Stimulated activated naive CD8-positive, alpha-beta T cell treated with anti-CD3 and anti-CD28 coated beads, Interleukin-15, amount 100 ng/mL, for 72 hours (primary cell): ENCODE measurements at regions not wholly inside any gene's neighbourhood (a gene's known extent, or its start where the extent isn't known, plus 50 kb on each side); places are given as distances from the start of the nearest gene placed in this dataset.
"Not testable (repeated sequence)": the region's sequence is repeated elsewhere in the genome, so short reads cannot be mapped to it uniquely, and the experiment has no call there.

Source experiments
- ATAC-seq: fragments of 150-1000 bp; cut with Tn5 transposase; 2 replicates; pipeline ENCODE4 v1.10.0; 2021; ENCODE audit warnings: mild to moderate bottlenecking, moderate library complexity
- DNase-seq, 2 donors: peaks; one replicate each; pipeline ENCODE4 v3.0.0; 2021 to 2022
- H3K27ac Mint-ChIP-seq, 2 donors: one replicate each; pipeline ENCODE4 v1.8.0; 2022; ENCODE audit warnings: mild to moderate bottlenecking in 2 of 2, mixed read lengths in 2 of 2, moderate library complexity in 2 of 2
- H3K27me3 Mint-ChIP-seq: one replicate; pipeline ENCODE4 v1.8.0; 2022; ENCODE audit warnings: mixed read lengths
- H3K4me1 Mint-ChIP-seq: one replicate; pipeline ENCODE4 v1.8.0; 2022; ENCODE audit warnings: mild to moderate bottlenecking, mixed read lengths
- H3K4me3 Mint-ChIP-seq, 2 donors: one replicate each; pipeline ENCODE4 v1.8.0; 2022; ENCODE audit warnings: mild to moderate bottlenecking in 2 of 2, mixed read lengths in 2 of 2, moderate library complexity in 1 of 2
- H3K9me3 Mint-ChIP-seq, 2 donors: one replicate each; pipeline ENCODE4 v1.8.0; 2022; ENCODE audit warnings: mixed read lengths in 2 of 2

DNA sequence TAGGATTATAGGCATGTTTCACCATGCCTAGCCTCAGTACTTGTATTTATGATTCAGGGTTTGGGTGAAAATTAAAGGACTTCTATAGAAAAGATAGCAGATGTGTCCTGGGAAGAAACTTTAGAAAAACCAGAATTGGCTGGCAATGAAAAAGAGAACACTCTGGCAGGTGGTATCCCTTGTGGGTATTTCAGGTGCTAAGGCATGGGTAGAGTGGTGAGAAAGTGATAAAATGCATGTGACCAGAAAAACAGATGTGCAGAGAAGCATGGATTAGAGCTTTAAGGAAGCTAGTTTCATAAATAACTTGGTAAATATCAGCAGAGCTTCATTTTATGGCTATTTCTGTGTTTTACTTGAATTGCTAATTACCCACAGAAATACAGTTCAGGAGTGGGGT lies 622.2 kb downstream of the DOK5 start:
- DNase-seq (no peak), ATAC-seq (no peak)
- Mint-ChIP-seq H3K4me1 (no peaks in the 10 kb centered on the region), H3K9me3 (peaks cover 11 to 14% of the 10 kb centered on the region in 2 donors), H3K4me3 (no peak overlapping the region), H3K27me3 (no peaks in the 10 kb centered on the region), H3K27ac (no peak overlapping the region)

DNA sequence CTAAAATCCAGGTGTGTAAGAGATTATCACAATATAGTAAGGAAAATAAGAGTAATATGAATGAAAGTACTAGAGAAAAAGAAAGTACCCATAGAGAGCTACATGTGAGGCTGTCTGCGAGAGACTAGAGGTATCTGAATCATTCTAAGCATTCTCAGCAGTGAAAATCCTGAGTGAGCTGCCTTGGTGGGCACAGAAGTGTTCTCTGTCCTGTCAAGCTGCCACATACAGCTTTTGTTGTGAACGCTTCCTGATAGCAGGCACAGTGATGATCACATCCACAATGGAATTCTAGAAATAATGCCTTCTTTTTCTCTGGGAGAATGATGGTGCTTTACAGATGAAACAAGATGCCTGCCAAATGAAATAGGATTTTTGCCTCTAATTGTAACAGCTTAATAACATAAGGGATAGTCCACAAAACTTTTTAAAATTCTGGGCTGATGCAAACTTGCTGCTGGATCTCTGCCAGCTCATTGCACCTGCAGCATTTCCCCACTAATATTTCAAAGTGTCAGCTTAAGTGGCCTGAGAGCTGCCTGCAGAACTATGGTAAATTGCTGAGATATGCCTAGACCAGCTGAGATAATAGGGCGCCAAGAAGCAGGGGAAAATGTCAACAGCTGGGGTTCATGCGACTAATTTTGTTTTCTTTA lies 620.5 kb downstream of the DOK5 start:
- no peak overlapping the region for H3K27ac Mint-ChIP-seq
- H3K4me3 Mint-ChIP-seq, result no peak overlapping the region
- H3K9me3 Mint-ChIP-seq, result peaks cover 11 to 14% of the 10 kb centered on the region in 2 donors
- DNase-seq (no peak), ATAC-seq (no peak)
- H3K4me1 Mint-ChIP-seq, result no peaks in the 10 kb centered on the region
- H3K27me3 Mint-ChIP-seq, result no peaks in the 10 kb centered on the region

DNA sequence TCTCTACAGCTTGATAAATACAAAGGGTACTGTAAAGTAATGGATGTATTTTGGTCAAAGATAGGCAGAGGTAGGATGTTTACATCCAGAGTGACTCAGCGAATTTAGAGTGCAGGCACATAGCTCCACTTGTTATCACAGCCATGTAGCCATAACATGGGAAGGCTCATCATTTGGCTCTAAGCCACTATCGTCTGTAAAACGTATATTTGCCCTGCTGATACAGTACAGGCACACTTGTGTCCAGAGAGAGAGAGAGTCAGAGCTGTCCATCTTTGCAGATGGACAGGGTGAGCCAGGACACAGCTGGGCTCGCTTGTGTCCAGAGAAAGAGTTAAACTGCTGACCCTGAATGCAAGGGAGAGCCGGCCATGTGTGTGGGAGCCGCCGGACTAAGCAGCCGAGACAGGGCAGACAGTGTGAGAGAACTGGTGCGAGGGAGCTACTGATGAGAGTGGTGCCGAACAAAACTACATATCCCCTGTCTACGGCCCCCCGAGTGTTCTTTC lies 619.0 kb downstream of the DOK5 start:
- Mint-ChIP-seq H3K27me3 (no peaks in the 10 kb centered on the region), H3K4me1 (no peaks in the 10 kb centered on the region), H3K27ac (no peak overlapping the region), H3K4me3 (no peak overlapping the region), H3K9me3 (peaks cover 14 to 16% of the 10 kb centered on the region in 2 donors)
- no peak for ATAC-seq
- DNase-seq, result no peak

DNA sequence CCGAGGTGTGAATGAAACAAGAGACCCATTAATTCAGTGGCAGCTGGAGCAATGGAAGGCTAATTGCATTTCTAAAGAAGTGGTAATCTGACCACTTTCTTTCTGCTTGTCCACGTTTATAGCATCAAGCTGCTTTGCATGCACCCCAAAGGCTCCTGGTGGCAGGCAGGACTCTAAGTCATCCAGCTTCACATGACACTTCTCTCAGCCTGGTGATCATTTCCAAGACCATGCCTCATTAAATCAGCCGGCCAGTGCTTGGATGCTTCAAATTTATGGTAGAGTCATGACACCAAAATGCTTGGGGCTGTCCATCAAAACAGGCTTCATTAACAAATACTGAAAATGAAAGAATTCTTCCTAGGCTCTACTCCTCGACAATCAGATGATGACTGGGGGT lies 614.9 kb downstream of the DOK5 start:
- DNase-seq, result no peak
- no peak overlapping the region for H3K27ac Mint-ChIP-seq

DNA sequence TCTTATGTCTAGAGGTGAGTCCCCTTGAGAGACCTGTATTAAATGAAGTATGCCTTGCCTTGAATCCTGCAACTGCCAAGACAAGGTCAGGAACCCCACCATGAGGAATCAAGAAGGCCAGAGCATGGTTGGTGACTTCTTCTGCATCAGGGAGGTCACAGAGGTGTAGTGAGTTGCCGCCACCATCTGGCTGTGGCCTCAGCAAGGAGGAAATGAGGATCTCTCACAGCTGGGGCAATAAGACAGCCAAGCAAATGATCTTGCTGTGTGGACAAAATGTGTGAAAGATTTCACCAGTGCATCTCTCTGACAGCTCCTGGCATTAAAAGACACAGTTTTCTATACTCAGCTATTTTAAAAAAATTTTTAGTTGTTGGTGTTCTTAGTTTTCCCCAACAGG lies 611.0 kb downstream of the DOK5 start:
- H3K9me3 Mint-ChIP-seq, result peaks cover 8 to 14% of the 10 kb centered on the region in 2 donors
- H3K4me3 Mint-ChIP-seq, result no peak overlapping the region
- H3K27ac Mint-ChIP-seq, result no peak overlapping the region
- H3K27me3 Mint-ChIP-seq, result no peaks in the 10 kb centered on the region
- DNase-seq (no peak), ATAC-seq (no peak)
- H3K4me1 Mint-ChIP-seq, result no peaks in the 10 kb centered on the region

More for the DNA sequence above, 614.9 kb downstream of the DOK5 start:
- peaks cover 20 to 22% of the 10 kb centered on the region in 2 donors for H3K9me3 Mint-ChIP-seq
- H3K4me3 Mint-ChIP-seq, result no peak overlapping the region
- ATAC-seq, result no peak
- no peaks in the 10 kb centered on the region for H3K4me1 Mint-ChIP-seq
- no peaks in the 10 kb centered on the region for H3K27me3 Mint-ChIP-seq

DNA sequence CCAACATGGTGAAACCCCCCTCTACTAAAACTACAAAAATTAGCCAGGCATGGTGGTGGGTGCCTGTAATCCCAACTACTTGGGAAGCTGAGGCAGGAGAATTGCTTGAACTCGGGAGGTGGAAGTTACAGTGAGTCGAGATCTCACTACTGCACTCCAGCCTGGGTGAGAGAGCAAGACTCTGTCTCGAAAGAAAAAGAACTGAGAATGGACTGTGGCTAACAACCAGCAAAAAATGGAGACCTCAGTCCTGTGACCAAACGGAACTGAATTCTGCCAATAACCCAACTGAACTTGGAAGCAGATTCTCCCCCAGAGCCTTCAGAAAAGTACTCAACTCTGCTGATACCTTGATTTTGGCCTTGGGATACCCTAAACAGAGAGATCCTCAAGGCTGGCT lies 604.5 kb downstream of the DOK5 start:
- no peak overlapping the region for H3K27ac Mint-ChIP-seq
- H3K4me3 Mint-ChIP-seq, result no peak overlapping the region
- no peaks in the 10 kb centered on the region for H3K27me3 Mint-ChIP-seq
- H3K9me3 Mint-ChIP-seq, result peaks cover 8 to 24% of the 10 kb centered on the region in 2 donors
- no peaks in the 10 kb centered on the region for H3K4me1 Mint-ChIP-seq
- ATAC-seq (no peak), DNase-seq (no peak)

DNA sequence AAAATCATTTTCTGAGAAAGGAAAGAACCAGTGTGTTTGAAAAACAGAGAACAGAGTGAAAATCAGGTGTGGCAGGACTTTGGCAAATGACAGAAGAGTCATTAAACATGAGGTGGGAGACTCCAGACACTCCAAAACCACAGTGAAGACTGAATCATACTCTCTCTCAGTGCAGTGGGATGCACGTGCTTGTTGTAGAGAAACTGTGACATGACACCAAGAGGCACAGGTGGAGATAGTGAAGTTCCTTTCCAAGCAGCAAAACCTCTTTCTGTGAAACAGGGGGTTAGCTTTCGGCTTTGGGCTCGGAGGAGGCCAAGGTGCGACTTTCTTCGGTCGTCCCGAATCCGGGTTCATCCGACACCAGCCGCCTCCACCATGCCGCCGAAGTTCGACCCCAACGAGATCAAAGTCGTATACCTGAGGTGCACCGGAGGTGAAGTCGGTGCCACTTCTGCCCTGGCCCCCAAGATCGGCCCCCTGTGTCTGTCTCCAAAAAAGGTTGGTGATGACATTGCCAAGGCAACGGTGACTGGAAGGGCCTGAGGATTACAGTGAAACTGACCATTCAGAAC lies 599.0 kb downstream of the DOK5 start:
- not testable (repeated sequence) for H3K4me1 Mint-ChIP-seq, ATAC-seq, DNase-seq, H3K27me3 Mint-ChIP-seq, H3K27ac Mint-ChIP-seq, H3K4me3 Mint-ChIP-seq
- peaks cover 13 to 25% of the 10 kb centered on the region in 2 donors for H3K9me3 Mint-ChIP-seq

DNA sequence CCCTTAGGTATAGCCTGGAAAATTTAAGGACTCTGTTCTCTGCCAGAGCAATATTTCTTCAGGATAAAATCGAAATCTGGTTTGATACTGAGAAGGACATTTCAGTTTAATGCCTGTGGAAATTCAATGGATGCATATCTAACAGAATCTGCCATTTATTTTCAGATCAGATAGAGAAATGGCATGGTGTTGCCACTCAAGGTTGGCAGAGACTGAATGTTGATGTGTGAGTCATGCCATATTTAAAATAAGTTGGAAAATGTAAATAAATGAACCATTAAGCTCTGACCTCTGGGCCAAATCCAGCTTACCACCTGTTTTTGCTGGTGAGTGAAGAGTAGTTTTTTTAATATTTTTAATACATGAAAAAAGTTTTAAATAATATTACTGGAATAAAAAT lies 594.6 kb downstream of the DOK5 start:
- ATAC-seq (no peak), DNase-seq (no peak)
- Mint-ChIP-seq H3K27me3 (no peaks in the 10 kb centered on the region), H3K9me3 (peaks cover 8 to 25% of the 10 kb centered on the region in 2 donors), H3K4me3 (no peak overlapping the region), H3K4me1 (no peaks in the 10 kb centered on the region), H3K27ac (no peak overlapping the region)

DNA sequence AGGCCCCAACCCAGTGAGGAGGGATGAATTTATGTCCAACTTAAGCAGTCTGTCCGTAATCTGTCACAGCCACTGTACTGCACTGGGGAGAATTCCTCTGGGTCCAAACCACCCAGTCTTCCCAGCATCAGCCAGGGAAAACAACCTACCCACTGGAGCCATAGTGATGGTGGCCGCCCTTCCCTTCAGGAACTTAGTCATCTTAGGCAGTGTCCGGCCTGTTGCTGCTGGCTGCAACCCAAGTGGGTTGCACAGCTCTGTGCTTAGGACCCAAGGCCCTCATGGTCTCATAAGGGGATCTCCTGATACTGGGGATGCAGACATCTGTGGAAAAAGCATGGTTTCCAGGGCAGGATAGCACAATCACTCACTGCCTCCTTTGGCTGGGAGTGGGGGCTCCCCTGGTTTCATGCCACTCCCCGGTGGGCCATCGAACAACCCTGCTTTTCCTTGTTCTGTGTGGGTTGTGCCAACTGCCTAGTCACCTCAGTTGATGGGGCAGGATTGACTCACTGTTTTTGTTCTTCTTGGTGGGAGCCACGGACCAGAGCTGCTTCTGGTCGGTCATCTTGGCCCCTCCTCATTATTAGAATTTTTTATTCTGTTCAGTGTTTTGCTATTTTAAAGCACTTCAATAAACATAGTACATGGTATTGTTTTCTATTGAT lies 591.9 kb downstream of the DOK5 start:
- Mint-ChIP-seq H3K27ac (no peak overlapping the region), H3K27me3 (no peaks in the 10 kb centered on the region), H3K9me3 (peaks cover 12 to 37% of the 10 kb centered on the region in 2 donors), H3K4me3 (no peak overlapping the region), H3K4me1 (no peaks in the 10 kb centered on the region)
- ATAC-seq (no peak), DNase-seq (no peak)

DNA sequence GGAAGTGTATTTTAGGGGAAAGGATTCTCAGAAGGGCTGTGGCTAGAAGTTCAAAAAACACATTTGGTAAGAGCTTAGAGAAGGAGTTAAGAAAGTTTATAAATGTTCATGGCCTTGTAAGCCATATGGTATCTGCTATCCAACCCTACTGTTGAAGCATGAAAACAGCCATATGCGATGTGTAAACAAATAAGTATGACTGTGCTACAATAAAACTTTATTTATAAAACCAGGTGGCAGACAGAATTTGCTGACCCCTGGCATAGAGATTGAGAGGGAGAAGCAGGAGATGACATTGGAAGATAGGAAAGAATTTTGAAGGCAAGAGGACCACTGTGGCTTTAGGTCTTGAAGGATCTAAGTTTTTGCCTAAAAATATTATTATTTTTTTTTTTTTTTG lies 583.5 kb downstream of the DOK5 start:
- Mint-ChIP-seq H3K9me3 (peaks cover 0 to 9% of the 10 kb centered on the region in 2 donors), H3K27me3 (no peaks in the 10 kb centered on the region), H3K4me1 (no peaks in the 10 kb centered on the region), H3K4me3 (no peak overlapping the region), H3K27ac (no peak overlapping the region)
- no peak for ATAC-seq
- DNase-seq, result no peak

DNA sequence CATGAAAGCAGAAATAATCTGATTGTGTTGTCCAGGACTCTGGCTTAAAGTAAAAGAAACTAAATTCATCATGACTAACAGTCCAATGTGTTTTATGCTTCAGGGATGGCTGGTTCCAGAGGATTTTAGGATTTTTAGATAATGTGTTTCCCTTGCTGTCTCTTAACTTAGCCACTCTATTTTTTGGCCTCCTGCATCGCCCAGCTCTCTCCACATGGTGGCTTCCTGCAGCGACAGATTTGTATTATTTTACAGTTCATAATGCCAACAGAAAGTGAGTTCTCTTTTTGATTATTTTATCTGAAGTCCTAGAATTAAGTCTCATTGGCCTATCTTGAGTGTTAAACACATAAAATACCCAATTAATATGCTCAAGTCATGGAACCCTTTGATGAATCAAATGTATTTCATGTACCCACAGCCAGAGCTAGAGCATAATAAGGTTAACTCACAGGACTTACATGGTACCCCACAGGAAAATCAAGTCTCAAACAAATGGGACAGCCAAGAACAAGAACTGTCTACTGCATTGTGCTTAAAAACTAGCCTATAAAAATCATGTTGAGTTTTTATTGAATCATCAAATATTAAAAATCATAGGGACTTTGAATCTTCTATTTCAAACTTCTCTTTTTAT lies 582.5 kb downstream of the DOK5 start:
- H3K27ac Mint-ChIP-seq, result no peak overlapping the region
- no peak for DNase-seq
- H3K27me3 Mint-ChIP-seq, result no peaks in the 10 kb centered on the region
- no peak overlapping the region for H3K4me3 Mint-ChIP-seq
- H3K9me3 Mint-ChIP-seq, result no peaks in the 10 kb centered on the region
- no peaks in the 10 kb centered on the region for H3K4me1 Mint-ChIP-seq
- ATAC-seq, result no peak

DNA sequence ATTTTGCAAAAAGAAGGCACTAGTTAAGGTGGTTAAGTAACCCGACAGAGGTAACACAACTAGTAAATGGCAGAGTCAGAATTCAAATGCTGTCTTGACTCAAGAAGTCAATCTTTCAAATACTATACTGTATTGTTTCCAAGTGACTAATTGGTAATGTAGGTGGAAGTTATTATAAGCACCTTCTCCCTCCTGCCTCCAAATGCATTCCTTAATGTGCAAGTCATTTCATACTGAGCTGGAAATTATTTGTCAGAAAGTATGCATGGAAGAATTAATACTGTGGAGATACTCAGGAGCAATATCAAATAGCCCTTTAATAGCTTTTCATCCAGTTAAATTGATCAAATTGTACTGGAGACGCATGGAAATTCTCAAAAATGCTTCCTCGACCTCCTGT lies 579.1 kb downstream of the DOK5 start:
- no peak overlapping the region for H3K27ac Mint-ChIP-seq
- H3K9me3 Mint-ChIP-seq, result peaks cover 5 to 8% of the 10 kb centered on the region in 2 donors
- H3K27me3 Mint-ChIP-seq, result peaks cover 9% of the 10 kb centered on the region
- no peak for DNase-seq
- no peak for ATAC-seq
- H3K4me1 Mint-ChIP-seq, result no peaks in the 10 kb centered on the region
- H3K4me3 Mint-ChIP-seq, result no peak overlapping the region

DNA sequence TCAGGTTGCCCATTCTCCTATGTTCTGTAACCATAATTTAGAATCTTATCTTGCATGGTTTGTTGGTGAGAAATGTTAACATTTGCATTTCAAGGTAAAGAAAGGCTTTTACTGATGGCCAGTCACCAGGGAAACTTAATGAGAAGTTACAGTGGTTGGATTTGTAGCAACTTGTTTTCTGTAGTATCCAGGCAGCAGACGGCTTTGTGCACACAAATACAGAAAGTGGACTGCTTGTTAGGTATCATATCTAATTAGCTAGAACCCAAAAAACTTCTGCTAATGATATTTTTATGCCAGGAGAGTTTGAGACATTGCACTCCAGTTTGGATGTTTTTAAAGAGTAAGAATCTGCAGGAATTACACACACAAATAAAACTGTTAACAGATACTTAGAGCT lies 578.0 kb downstream of the DOK5 start:
- Mint-ChIP-seq H3K9me3 (peaks cover 5 to 8% of the 10 kb centered on the region in 2 donors), H3K4me3 (no peak overlapping the region), H3K27me3 (peaks cover 9% of the 10 kb centered on the region), H3K27ac (no peak overlapping the region), H3K4me1 (no peaks in the 10 kb centered on the region)
- DNase-seq (no peak), ATAC-seq (no peak)

DNA sequence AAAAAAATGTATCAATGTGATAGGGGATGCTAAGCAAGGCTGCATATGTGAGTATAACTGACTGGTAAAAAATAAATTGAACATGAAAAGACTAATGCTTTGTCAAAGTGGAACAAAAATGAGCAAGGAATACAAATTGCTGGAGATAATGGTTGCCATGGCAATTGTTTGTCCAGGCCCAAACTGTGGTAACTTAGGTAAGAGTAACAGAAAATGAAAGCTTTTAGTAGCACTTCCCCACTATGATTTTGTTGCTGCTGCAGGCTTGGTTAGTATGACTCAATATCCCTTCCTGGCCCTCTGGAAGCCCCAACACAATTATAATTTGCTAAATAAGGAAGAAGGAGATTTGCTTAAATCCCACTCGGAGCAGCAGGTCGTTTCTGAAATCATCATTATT lies 577.1 kb downstream of the DOK5 start:
- Mint-ChIP-seq H3K4me3 (no peak overlapping the region), H3K27ac (no peak overlapping the region), H3K4me1 (no peaks in the 10 kb centered on the region), H3K9me3 (peaks cover 5 to 8% of the 10 kb centered on the region in 2 donors), H3K27me3 (peaks cover 9% of the 10 kb centered on the region)
- no peak for DNase-seq
- ATAC-seq, result no peak

DNA sequence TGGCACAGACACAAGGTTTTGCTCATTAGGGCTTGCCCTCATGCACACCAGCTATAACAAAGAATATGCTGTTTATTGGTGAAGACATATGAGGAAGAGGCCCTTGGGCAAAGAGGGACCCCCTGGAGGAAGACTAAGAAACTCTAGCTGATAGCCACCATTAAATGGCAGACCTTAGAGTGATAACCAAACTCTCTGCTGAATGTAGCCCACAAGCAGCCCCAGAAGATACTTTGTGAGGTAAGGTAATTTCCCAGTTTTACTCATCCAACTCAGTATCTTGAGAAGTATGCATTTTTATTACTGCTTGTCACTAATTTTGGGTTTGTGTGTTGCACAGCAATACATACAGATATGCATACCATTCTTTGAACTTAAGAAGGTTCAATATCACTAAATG lies 563.3 kb downstream of the DOK5 start:
- ATAC-seq (no peak), DNase-seq (no peak)
- Mint-ChIP-seq H3K27me3 (no peaks in the 10 kb centered on the region), H3K27ac (no peak overlapping the region), H3K9me3 (peaks cover 5 to 7% of the 10 kb centered on the region in 2 donors), H3K4me1 (no peaks in the 10 kb centered on the region), H3K4me3 (no peak overlapping the region)

DNA sequence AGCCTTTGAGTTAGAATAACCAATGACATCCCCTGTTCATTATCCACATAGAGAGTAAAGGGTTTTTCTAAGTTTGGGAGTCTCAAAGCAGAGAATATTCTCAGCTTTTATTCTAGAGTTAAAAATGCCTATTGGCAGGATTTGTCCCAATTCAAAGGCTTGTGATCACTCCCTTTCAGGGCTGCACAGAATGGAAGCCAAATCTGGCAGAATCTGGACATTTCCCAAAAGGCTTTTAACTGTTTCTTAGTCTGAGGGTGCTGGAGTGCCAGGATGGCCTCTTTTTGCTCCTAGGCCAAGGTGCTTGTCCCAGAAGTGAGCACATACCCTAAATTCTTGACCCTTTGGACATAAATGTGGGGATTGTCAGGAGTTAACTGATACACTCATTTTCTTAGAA lies 556.6 kb downstream of the DOK5 start:
- no peak for DNase-seq
- Mint-ChIP-seq H3K9me3 (peaks cover 10 to 16% of the 10 kb centered on the region in 2 donors), H3K4me1 (no peaks in the 10 kb centered on the region), H3K27me3 (no peaks in the 10 kb centered on the region), H3K27ac (no peak overlapping the region), H3K4me3 (no peak overlapping the region)
- ATAC-seq, result no peak
